ENCODE measurements at regions not wholly inside any gene's neighbourhood (a gene's known extent, or its start where the extent isn't known, plus 50 kb on each side); places are given as distances from the start of the nearest gene placed in this dataset.
"Not testable (repeated sequence)": the region's sequence is repeated elsewhere in the genome, so short reads cannot be mapped to it uniquely, and the experiment has no call there.

GRCh38 chr15:62506217-62506805, 341.2 kb upstream of the C2CD4B start:
- DNase-seq (ENCODE audit: low read depth) = no peak

DNA sequence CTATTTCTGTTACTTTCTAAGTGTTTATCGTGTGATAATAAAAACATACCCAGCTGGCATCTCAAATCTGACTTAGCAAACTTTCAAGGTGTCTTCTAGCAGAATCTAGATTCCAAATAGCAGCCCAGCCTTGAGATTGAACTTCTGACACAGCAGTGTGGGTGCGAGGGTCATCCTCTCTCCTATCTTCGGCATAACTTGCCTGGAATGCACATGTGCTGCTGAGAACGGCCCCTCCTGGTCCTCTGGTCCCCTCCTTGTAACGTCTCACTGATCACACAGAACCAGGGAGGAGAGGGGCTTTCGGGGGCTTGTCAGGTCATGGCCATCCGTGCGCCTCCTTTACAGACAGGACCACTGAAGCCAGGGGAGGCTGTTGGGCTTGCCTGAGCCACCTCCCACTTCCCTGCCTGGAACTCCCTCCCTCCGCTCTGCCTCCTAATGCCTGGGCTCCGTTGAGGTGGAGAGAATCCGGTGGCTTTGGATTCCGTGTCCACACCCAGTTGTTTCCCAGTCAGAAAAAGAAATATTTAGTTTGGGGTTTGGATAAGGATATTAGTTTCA, 344.4 kb upstream of the C2CD4B start:
- no peak for DNase-seq (ENCODE audit: low read depth)

DNA sequence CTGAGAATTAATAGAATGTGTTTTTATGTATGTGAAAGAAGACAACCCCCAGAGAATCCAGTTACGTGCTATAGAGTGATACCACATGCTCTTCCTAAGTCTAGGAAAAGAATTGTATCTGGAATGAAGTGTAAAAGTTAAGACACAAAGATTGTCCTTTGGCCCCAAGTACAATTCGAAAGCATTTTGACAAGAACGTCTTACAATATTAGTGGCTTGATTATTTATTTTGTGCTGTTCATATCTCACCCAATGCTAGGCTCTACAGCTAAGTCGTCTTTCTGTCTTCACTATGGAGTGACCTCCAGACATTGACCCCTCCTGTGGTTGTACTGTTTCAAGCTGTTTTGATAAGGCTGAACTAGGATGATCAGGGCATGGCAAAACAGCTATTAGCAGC, 345.7 kb upstream of the C2CD4B start:
- no peak for DNase-seq (ENCODE audit: low read depth)

DNA sequence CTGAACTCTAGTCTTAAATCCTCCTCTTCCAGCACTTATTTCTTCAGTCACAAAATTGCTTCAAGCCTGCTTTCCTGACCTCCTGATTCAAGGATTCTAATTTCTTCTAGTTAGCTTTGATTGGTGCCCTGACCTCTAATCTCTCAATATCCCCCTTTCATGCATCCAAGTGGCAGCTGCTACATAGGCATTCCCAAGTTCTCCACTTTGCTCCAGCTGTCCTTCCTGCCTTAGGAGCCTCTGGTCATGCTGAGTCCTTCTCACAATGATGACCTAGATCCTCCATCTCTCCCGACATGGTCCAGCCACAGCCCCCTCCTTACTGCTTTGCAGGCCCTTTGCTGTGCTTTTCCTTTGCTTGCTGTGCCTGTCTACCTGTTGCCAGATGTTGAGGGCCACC, 347.8 kb upstream of the C2CD4B start:
- no peak for DNase-seq (ENCODE audit: low read depth)

- no peak for DNase-seq (ENCODE audit: low read depth)
Measured at GRCh38 chr15:62513893-62514292, 348.8 kb upstream of the C2CD4B start.

- no peak for DNase-seq (ENCODE audit: low read depth)
Measured at GRCh38 chr15:62515696-62516395, 350.8 kb upstream of the C2CD4B start.

DNA sequence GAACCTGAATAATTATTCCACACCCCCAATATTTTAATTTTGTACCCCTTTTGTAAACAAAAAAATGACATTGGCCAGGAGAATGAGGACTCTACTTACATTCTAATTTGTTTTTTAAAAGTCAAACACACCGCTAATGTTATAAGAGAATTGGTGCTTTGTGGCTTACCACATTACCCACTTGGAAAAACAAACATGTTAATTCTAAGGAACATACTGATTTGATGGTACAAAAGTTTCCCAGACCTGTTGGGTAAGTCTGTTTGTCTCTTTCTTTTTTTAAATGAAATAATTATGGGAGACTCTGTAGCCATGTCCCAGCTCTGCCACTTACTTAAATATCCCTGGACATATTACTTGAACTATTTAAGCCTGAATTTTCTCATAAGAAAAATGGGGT, 352.5 kb upstream of the C2CD4B start:
- DNase-seq (ENCODE audit: low read depth) = no peak

DNA sequence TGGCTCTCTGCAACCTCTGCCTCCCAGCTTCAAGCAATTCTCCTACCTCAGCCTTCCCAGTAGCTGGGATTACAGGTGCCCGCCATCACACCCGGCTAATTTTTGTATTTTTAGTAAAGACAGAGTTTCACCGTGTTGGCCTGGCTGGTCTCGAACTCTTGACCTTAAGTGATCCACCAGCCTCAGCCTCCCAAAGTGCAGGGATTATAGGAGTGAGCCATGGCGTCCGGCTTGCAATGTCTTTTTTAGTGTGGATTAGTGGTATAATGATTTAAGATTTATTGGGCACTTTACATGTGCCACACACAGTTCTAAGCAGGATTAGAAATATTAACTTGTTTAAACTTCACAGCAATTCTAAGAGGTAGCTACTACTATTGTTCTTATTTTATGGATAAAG, 353.6 kb upstream of the C2CD4B start:
- not testable (repeated sequence) for DNase-seq (ENCODE audit: low read depth)

DNA sequence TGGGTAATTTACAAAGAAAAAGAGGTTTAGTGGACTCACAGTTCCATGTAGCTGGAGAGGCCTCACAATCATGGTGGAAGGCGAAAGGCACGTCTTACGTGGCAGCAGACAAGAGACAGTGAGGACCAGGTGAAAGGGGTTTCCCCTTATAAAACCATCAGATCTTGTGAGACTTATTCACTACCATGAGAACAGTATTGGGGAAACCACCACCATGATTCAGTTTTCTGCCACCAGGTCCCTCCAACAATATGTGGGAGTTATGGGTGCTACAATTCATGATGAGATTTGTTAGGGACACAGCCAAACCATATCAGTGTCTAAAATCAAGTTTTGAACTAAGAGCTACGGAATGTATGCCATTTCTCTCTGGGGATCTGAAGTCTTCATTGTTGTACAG, 354.8 kb upstream of the C2CD4B start:
- DNase-seq (ENCODE audit: low read depth) = no peak

DNA sequence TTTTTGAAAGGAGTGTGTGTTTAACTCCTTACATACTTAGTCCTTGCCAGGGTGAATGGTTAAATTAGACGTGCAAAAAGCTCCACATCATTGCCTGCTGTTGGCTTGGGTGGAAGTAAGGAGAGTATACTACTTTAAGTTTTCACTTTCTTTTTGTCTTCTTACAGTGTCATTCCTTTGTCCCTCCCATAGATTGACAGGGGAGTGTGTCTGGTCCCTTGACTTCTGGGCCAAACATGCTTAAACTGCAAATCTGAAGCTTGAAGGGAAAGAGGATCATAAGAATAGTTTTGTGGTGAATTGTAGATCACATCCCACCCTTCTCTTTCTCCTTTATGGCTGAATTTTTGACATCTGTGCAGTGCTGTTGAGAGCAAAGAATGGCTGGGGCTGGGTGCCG, 355.8 kb upstream of the C2CD4B start:
- no peak for DNase-seq (ENCODE audit: low read depth)

DNA sequence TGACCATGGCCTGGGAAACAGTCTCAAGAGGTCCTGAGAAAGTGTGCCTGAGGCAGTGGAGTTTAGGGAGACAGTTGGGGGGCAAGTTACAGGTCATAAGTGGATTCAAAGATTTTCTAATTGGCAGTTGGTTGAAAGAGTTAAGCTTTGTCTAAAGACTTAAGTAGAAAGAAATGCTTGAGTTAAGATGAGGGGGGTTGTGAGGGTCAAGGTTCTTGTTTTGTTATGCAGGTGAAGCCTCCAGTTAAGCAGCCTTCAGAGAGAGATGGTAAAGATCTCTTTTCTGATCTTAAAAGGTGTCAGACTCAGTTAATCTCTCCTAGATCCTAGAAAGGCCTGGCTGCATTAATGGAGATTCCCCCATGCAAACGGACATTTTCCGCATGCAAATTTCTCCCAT, 356.3 kb upstream of the C2CD4B start:
- DNase-seq (ENCODE audit: low read depth) = no peak

DNA sequence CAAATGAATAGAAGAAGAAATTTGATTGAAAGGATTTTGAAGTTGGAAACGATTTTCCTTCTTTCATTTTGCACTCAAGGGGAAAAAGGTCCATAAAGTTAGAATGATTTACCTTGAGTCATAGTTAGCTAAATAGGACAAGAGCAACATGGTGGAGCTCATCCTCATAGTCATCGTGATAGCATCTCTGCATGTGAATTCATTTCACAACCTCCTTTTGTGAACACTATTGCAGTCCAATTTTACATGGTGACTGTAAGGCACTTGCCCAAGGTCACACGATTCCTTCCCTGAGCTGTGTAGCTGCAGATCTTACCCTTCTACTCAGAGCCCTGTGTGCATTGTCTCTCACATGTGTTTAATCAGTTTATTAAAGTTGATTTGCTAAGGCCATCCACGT, 359.8 kb upstream of the C2CD4B start:
- DNase-seq (ENCODE audit: low read depth) = no peak

GRCh38 chr15:62527387-62527786, 362.3 kb upstream of the C2CD4B start:
- DNase-seq (ENCODE audit: low read depth) = no peak

GRCh38 chr15:62528505-62528904, 363.4 kb upstream of the C2CD4B start:
- no peak for DNase-seq (ENCODE audit: low read depth)

- DNase-seq (ENCODE audit: low read depth) = no peak
Measured at GRCh38 chr15:62532367-62532766, 367.3 kb upstream of the C2CD4B start.

GRCh38 chr15:62533687-62534086, 368.6 kb upstream of the C2CD4B start:
- DNase-seq (ENCODE audit: low read depth) = no peak

- no peak for DNase-seq (ENCODE audit: low read depth)
Measured at GRCh38 chr15:62534996-62535395, 369.9 kb upstream of the C2CD4B start.

DNA sequence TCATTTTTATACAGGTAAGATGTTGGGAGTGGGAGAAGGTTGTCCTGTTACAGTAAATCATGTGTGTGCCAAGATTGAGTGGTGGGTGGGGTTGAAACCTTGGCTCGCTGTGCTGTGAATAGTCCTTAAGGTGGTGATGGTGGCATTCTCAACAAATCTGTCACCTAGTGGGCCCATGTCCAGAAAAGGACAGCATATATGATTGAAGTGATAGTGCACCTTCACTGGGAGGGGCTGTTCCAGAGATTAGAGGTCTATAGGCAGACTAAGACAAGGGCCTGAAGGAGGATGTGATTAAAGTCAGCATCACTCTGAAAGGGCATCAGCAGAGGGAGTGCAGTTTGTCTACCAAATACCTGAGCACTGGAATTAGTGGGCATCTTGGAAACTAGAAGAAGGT, 374.2 kb upstream of the C2CD4B start:
- DNase-seq (ENCODE audit: low read depth) = no peak

- DNase-seq (ENCODE audit: low read depth) = no peak
Measured at GRCh38 chr15:62541250-62541649, 376.2 kb upstream of the C2CD4B start.

DNA sequence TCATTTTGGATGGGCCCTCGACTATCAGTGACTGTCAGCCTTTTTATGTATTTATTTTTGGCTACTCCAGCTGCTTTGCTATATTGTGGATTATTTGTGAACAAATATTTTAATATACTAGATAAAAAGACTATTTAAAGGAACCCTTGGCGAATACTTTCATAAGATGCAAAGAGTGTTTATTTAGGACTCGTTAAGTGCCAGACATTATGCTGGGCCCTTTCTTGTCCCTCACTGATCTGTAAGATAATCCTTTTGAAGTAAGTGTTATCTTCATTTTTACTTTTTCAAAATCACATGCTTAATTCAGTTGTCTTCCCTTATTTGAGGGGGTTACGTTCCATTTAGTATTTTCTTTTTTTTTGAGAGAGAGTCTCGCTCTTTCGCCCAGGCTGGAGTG, 376.8 kb upstream of the C2CD4B start:
- no peak for DNase-seq (ENCODE audit: low read depth)

DNA sequence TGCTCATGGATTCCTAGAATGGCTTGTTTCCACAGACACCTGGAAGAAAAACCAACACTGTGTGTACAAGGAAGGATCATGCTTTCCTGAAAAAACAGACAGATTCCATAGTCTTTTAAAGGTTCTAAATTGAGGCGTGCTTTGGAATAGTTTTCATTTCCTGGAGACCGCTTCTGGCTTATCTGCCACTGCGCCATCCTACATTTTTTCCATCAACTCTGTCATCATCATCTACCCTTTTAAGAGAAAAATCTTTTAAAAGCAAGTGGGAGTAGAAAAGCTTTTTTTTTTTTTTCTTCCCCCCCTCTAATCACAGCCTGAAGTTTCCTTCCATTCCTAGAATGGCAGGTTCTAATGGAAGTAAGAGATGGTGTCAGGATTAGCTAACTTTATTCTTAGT, 379.4 kb upstream of the C2CD4B start:
- DNase-seq (ENCODE audit: low read depth) = no peak

DNA sequence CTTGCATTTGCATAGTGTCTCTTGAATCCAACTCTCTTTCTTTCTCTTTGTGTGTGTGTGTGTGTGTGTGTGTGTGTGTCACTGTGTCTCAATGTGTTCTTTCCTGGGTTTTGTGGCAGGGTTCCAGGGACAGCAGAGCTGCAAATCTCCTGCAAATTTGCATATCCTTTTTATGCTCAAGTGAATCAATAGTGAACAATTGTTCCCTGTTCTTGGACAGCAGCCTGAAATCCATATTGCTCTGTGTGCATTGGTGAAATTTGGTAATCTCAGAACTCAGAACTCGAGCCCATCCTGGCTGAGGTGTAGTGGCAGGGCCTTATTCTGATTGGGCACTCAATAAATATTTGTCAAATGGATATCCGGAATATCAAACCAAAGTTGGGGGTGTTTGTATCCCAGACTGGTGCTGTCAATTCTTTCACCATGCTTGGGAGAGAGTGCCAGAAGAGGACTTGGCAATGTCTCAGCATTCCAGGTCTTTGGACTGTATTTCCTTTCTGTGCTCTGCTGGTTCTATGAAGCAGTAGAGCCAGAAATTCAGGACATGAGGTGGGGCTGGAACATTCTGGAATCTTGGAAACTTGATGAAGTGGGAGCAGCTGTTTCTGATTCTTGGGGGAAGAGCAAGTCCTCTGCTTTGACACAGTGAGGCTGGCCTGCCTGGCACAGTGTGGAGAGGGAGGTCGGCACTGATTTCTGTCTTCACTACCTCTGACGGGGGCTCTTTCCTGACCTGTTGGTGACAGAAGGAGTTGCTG, 380.6 kb upstream of the C2CD4B start:
- no peak for DNase-seq (ENCODE audit: low read depth)

DNA sequence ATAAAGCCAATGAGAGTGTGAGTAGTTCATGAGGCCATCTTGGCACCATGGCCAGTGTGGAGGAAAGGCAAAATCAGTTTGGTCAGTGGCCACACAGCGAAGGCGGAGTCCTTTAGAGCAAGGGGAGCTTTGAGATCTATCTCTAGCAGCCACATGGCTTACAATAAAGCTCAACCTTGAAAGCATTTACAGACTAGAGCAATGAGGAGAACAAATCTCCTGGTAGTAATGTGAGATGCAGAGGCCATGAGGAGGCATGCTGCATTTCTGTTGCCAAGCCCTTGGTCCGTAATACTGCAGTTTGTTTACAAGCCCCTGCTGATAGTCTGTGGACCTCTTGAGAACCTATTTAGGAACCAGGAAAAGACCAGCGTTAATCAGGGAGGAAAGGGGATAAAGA, 381.5 kb upstream of the C2CD4B start:
- DNase-seq (ENCODE audit: low read depth) = no peak

Data from stimulated activated CD8-positive, alpha-beta memory T cell treated with anti-CD3 and anti-CD28 coated beads, Interleukin-12 subunit alpha, Interleukin-12 subunit beta, amount 100 ng/mL, for 1 hour (primary cell).